ENCODE measurements at regions not wholly inside any gene's neighbourhood (a gene's known extent, or its start where the extent isn't known, plus 50 kb on each side); places are given as distances from the start of the nearest gene placed in this dataset.

- TF ChIP-seq POLR2A (IDR thresholded peaks at IDR 0.05; ENCODE audit: control extremely low read depth in 1 of 2, low read depth in 2 of 2, low read length in 2 of 2) (no peak), SUZ12 (IDR thresholded peaks at IDR 0.05; ENCODE audit: low read length) (no peak), CTCF (IDR thresholded peaks at IDR 0.05; ENCODE audit: control extremely low read depth in 1 of 3, insufficient read depth in 1 of 3, low read depth in 1 of 3, low read length in 3 of 3) (no peak), POLR2AphosphoS5 (IDR thresholded peaks at IDR 0.05; ENCODE audit: low read depth, low read length) (no peak), RNF2 (IDR thresholded peaks at IDR 0.05; ENCODE audit: borderline replicate concordance, low read depth, low read length, missing control alignments, poor library complexity, severe bottlenecking) (no peak), KDM5A (IDR thresholded peaks at IDR 0.05; ENCODE audit: low read length) (no peak), TCF12 (IDR thresholded peaks at IDR 0.05; ENCODE audit: low read depth, low read length) (no peak)
Measured at GRCh38 chr14:53515276-53515675, 362.2 kb upstream of the DDHD1 start.

Data from H1 (cell line).